MM.1S (cell line): ENCODE measurements at regions not wholly inside any gene's neighbourhood (a gene's known extent, or its start where the extent isn't known, plus 50 kb on each side); places are given as distances from the start of the nearest gene placed in this dataset.

Experiments used
- DNase-seq: peaks from one replicate; pipeline ENCODE4 v3.0.0-alpha.2; 2015
- H2AFZ ChIP-seq: fragments of 300-600 bp; sonication (generic); 2 replicates; pipeline ENCODE4 v1.6.0; 2016; ENCODE audit warnings: antibody characterized with exemption, low read length
- H3F3A ChIP-seq: fragments of 300-600 bp; sonication (generic); 2 replicates; pipeline ENCODE4 v1.6.1; 2016; ENCODE audit warnings: mild to moderate bottlenecking, antibody characterized with exemption, low read length, moderate library complexity, mixed read lengths; ENCODE audit not compliant: insufficient read depth
- H3K27ac ChIP-seq: fragments of 300-600 bp; sonication (generic); 2 replicates; pipeline ENCODE4 v1.5.1; 2016; ENCODE audit warnings: mild to moderate bottlenecking, low read length
- H3K27me3 ChIP-seq: fragments of 300-600 bp; sonication (generic); replicated peaks from 2 replicates; pipeline ENCODE4 v1.6.0; 2016; ENCODE audit warnings: low read length; ENCODE audit not compliant: insufficient read depth
- H3K36me3 ChIP-seq: fragments of 300-600 bp; sonication (generic); replicated peaks from 2 replicates; pipeline ENCODE4 v1.6.1; 2016; ENCODE audit warnings: mild to moderate bottlenecking, low read length, mixed read lengths; ENCODE audit not compliant: insufficient read depth
- H3K4me1 ChIP-seq: fragments of 300-600 bp; sonication (generic); 2 replicates; pipeline ENCODE4 v1.6.1; 2016; ENCODE audit warnings: low read length, mixed read lengths
- H3K4me2 ChIP-seq: fragments of 300-600 bp; sonication (generic); 2 replicates; pipeline ENCODE4 v1.6.0; 2016; ENCODE audit warnings: low read depth, low read length
- H3K4me3 ChIP-seq: fragments of 300-600 bp; sonication (generic); 2 replicates; pipeline ENCODE4 v1.5.1; 2016; ENCODE audit warnings: low read length, mixed read lengths
- H3K79me2 ChIP-seq: fragments of 300-600 bp; sonication (generic); 2 replicates; pipeline ENCODE4 v1.6.1; 2016; ENCODE audit warnings: mixed run types, low read length, mixed read lengths
- H3K9ac ChIP-seq: fragments of 300-600 bp; sonication (generic); 2 replicates; pipeline ENCODE4 v1.6.1; 2016; ENCODE audit warnings: low read length, mixed read lengths
- H3K9me2 ChIP-seq: fragments of 300-600 bp; sonication (generic); replicated peaks from 2 replicates; pipeline ENCODE4 v1.6.1; 2016; ENCODE audit warnings: mild to moderate bottlenecking, low read length, mixed read lengths; ENCODE audit not compliant: insufficient read depth
- H3K9me3 ChIP-seq: fragments of 300-600 bp; sonication (generic); replicated peaks from 2 replicates; pipeline ENCODE4 v1.6.1; 2016; ENCODE audit warnings: mild to moderate bottlenecking, low read length, mixed read lengths; ENCODE audit not compliant: insufficient read depth
- H4K20me1 ChIP-seq: fragments of 300-600 bp; sonication (generic); 2 replicates; pipeline ENCODE4 v1.6.1; 2016; ENCODE audit warnings: mild to moderate bottlenecking, low read length, moderate library complexity, mixed read lengths; ENCODE audit not compliant: insufficient read depth
- CTCF ChIP-seq: fragments of 300-600 bp; sonication (generic); IDR thresholded peaks from 2 replicates; pipeline ENCODE4 v1.5.1; 2016; ENCODE audit warnings: antibody characterized with exemption, low read length, mixed read lengths
- EZH2 ChIP-seq: fragments of 300-600 bp; sonication (generic); optimal IDR thresholded peaks from 2 replicates; pipeline ENCODE3; 2017; ENCODE audit warnings: low read depth, mild to moderate bottlenecking, antibody characterized with exemption, low read length, mixed read lengths
- EZH2phosphoT487 ChIP-seq: fragments of 300-600 bp; sonication (generic); IDR thresholded peaks from 2 replicates; pipeline ENCODE4 v1.6.1; 2018; ENCODE audit warnings: antibody characterized with exemption, low read length

GRCh38 chr12:105706321-105706972 is 376.0 kb downstream of the C12orf75 start:
- no peaks in the 10 kb centered on the region for H3K9me3 ChIP-seq
- TF ChIP-seq EZH2: no peak
- TF ChIP-seq EZH2phosphoT487: no peak
- no peak for TF ChIP-seq CTCF
- H3F3A ChIP-seq: no peaks in the 10 kb centered on the region
- no peak overlapping the region for H3K4me2 ChIP-seq
- H3K4me3 ChIP-seq: no peak overlapping the region
- no peak overlapping the region for H3K9ac ChIP-seq
- H3K36me3 ChIP-seq: no peaks in the 10 kb centered on the region
- no peaks in the 10 kb centered on the region for H3K9me2 ChIP-seq
- no peak overlapping the region for H3K27ac ChIP-seq
- H3K27me3 ChIP-seq: no peaks in the 10 kb centered on the region
- H2AFZ ChIP-seq: no peak overlapping the region
- no peaks in the 10 kb centered on the region for H3K79me2 ChIP-seq
- no peaks in the 10 kb centered on the region for H3K4me1 ChIP-seq
- no peaks in the 10 kb centered on the region for H4K20me1 ChIP-seq
- DNase-seq: no peak

DNA sequence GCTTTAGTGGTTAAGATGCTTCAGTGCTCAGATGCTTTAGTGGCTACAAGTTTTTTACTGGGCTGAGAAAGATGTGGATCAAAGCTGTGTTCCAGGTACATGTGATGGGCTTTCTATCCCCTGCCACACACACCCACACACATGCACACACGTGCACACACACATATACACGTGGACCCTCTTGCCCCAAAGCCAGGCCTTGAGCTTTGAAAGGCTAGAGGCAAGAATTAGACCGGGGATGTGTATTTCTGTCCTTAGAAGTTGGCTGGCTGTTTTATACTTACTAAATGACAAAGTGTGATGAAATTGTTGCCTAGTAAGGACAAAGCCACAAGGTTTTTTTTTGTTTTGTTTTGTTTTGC is 376.5 kb downstream of the C12orf75 start:
- no peaks in the 10 kb centered on the region for H3K27me3 ChIP-seq
- TF ChIP-seq EZH2 (no peak), CTCF (no peak), EZH2phosphoT487 (no peak)
- no peaks in the 10 kb centered on the region for H3K9me2 ChIP-seq
- no peaks in the 10 kb centered on the region for H3K9me3 ChIP-seq
- no peak overlapping the region for H3K4me3 ChIP-seq
- H3K9ac ChIP-seq: no peak overlapping the region
- no peaks in the 10 kb centered on the region for H4K20me1 ChIP-seq
- H3K36me3 ChIP-seq: no peaks in the 10 kb centered on the region
- H3K4me1 ChIP-seq: no peaks in the 10 kb centered on the region
- H2AFZ ChIP-seq: no peak overlapping the region
- no peak for DNase-seq
- H3K27ac ChIP-seq: no peak overlapping the region
- H3F3A ChIP-seq: no peaks in the 10 kb centered on the region
- no peaks in the 10 kb centered on the region for H3K79me2 ChIP-seq
- no peak overlapping the region for H3K4me2 ChIP-seq

- Histone ChIP-seq H3K79me2 (no peaks in the 10 kb centered on the region), H3K9ac (no peak overlapping the region), H3K9me3 (no peaks in the 10 kb centered on the region), H3K27ac (no peak overlapping the region), H4K20me1 (no peaks in the 10 kb centered on the region), H3K4me1 (no peaks in the 10 kb centered on the region), H2AFZ (no peak overlapping the region), H3F3A (no peaks in the 10 kb centered on the region), H3K9me2 (no peaks in the 10 kb centered on the region), H3K4me2 (no peak overlapping the region), H3K4me3 (no peak overlapping the region), H3K27me3 (no peaks in the 10 kb centered on the region), H3K36me3 (no peaks in the 10 kb centered on the region)
- TF ChIP-seq CTCF (no peak), EZH2 (no peak), EZH2phosphoT487 (no peak)
- no peak for DNase-seq
Measured at GRCh38 chr12:105713606-105714305, 383.3 kb downstream of the C12orf75 start.
